ENCODE measurements at regions not wholly inside any gene's neighbourhood (a gene's known extent, or its start where the extent isn't known, plus 50 kb on each side); places are given as distances from the start of the nearest gene placed in this dataset.
"Not testable (repeated sequence)": the region's sequence is repeated elsewhere in the genome, so short reads cannot be mapped to it uniquely, and the experiment has no call there.

GRCh38 chr1:106396020-106396419 is 660.5 kb upstream of the PRMT6 start:
- no peaks in the 10 kb centered on the region for H3K27me3 Mint-ChIP-seq
- H3K9me3 Mint-ChIP-seq: no peaks in the 10 kb centered on the region
- no peaks in the 10 kb centered on the region for H3K36me3 Mint-ChIP-seq
- ATAC-seq: no peak
- no peak overlapping the region for H3K27ac Mint-ChIP-seq
- no peaks in the 10 kb centered on the region for H3K4me1 Mint-ChIP-seq
- H3K4me3 Mint-ChIP-seq: no peak overlapping the region

- Mint-ChIP-seq H3K27me3 (no peaks in the 10 kb centered on the region), H3K4me3 (no peak overlapping the region), H3K4me1 (no peaks in the 10 kb centered on the region), H3K9me3 (peaks cover 3% of the 10 kb centered on the region), H3K27ac (no peak overlapping the region), H3K36me3 (no peaks in the 10 kb centered on the region)
- ATAC-seq: no peak
These were observed 658.1 kb upstream of the PRMT6 start for GRCh38 chr1:106398391-106398790.

GRCh38 chr1:106406114-106406513 is 650.4 kb upstream of the PRMT6 start:
- H3K27me3 Mint-ChIP-seq: no peaks in the 10 kb centered on the region
- no peak for ATAC-seq
- H3K36me3 Mint-ChIP-seq: no peaks in the 10 kb centered on the region
- H3K27ac Mint-ChIP-seq: no peak overlapping the region
- no peak overlapping the region for H3K4me3 Mint-ChIP-seq
- H3K4me1 Mint-ChIP-seq: no peaks in the 10 kb centered on the region
- peaks cover 3% of the 10 kb centered on the region for H3K9me3 Mint-ChIP-seq

GRCh38 chr1:106412321-106412720 is 644.2 kb upstream of the PRMT6 start:
- not testable (repeated sequence) for H3K4me1 Mint-ChIP-seq, H3K27me3 Mint-ChIP-seq, H3K9me3 Mint-ChIP-seq, H3K36me3 Mint-ChIP-seq, H3K27ac Mint-ChIP-seq, H3K4me3 Mint-ChIP-seq, ATAC-seq

GRCh38 chr1:106435269-106435668 is 621.2 kb upstream of the PRMT6 start:
- Mint-ChIP-seq H3K27me3 (no peaks in the 10 kb centered on the region), H3K27ac (no peak overlapping the region)

GRCh38 chr1:106439475-106439874 is 617.0 kb upstream of the PRMT6 start:
- no peak overlapping the region for H3K4me3 Mint-ChIP-seq
- H3K9me3 Mint-ChIP-seq: no peaks in the 10 kb centered on the region
- no peaks in the 10 kb centered on the region for H3K36me3 Mint-ChIP-seq
- no peak overlapping the region for H3K27ac Mint-ChIP-seq
- H3K27me3 Mint-ChIP-seq: no peaks in the 10 kb centered on the region
- ATAC-seq: no peak
- H3K4me1 Mint-ChIP-seq: no peaks in the 10 kb centered on the region

More at GRCh38 chr1:106435269-106435668, 621.2 kb upstream of the PRMT6 start:
- H3K4me3 Mint-ChIP-seq: no peak overlapping the region
- H3K9me3 Mint-ChIP-seq: no peaks in the 10 kb centered on the region
- ATAC-seq: no peak
- no peaks in the 10 kb centered on the region for H3K4me1 Mint-ChIP-seq
- H3K36me3 Mint-ChIP-seq: no peaks in the 10 kb centered on the region

- Mint-ChIP-seq H3K27me3 (no peaks in the 10 kb centered on the region), H3K36me3 (no peaks in the 10 kb centered on the region)
- no peak for ATAC-seq
These were observed 609.0 kb upstream of the PRMT6 start for GRCh38 chr1:106447466-106447865.

GRCh38 chr1:106456832-106457231 is 599.6 kb upstream of the PRMT6 start:
- no peaks in the 10 kb centered on the region for H3K4me1 Mint-ChIP-seq
- no peak for ATAC-seq
- no peaks in the 10 kb centered on the region for H3K27me3 Mint-ChIP-seq
- H3K36me3 Mint-ChIP-seq: no peaks in the 10 kb centered on the region
- H3K27ac Mint-ChIP-seq: no peak overlapping the region
- no peaks in the 10 kb centered on the region for H3K9me3 Mint-ChIP-seq
- no peak overlapping the region for H3K4me3 Mint-ChIP-seq

More at GRCh38 chr1:106447466-106447865, 609.0 kb upstream of the PRMT6 start:
- no peak overlapping the region for H3K27ac Mint-ChIP-seq
- no peaks in the 10 kb centered on the region for H3K9me3 Mint-ChIP-seq
- H3K4me1 Mint-ChIP-seq: no peaks in the 10 kb centered on the region
- no peak overlapping the region for H3K4me3 Mint-ChIP-seq

GRCh38 chr1:106457368-106457767 is 599.1 kb upstream of the PRMT6 start:
- no peaks in the 10 kb centered on the region for H3K9me3 Mint-ChIP-seq
- no peaks in the 10 kb centered on the region for H3K27me3 Mint-ChIP-seq
- no peaks in the 10 kb centered on the region for H3K36me3 Mint-ChIP-seq
- H3K4me3 Mint-ChIP-seq: no peak overlapping the region
- no peak overlapping the region for H3K27ac Mint-ChIP-seq
- no peak for ATAC-seq
- no peaks in the 10 kb centered on the region for H3K4me1 Mint-ChIP-seq

- ATAC-seq: no peak
- Mint-ChIP-seq H3K27ac (no peak overlapping the region), H3K36me3 (no peaks in the 10 kb centered on the region), H3K4me3 (no peak overlapping the region), H3K9me3 (no peaks in the 10 kb centered on the region), H3K27me3 (no peaks in the 10 kb centered on the region), H3K4me1 (no peaks in the 10 kb centered on the region)
These were observed 597.6 kb upstream of the PRMT6 start for GRCh38 chr1:106458866-106459265.

GRCh38 chr1:106459418-106459817 is 597.1 kb upstream of the PRMT6 start:
- no peak for ATAC-seq
- no peak overlapping the region for H3K27ac Mint-ChIP-seq
- no peaks in the 10 kb centered on the region for H3K4me1 Mint-ChIP-seq
- H3K36me3 Mint-ChIP-seq: no peaks in the 10 kb centered on the region
- no peaks in the 10 kb centered on the region for H3K27me3 Mint-ChIP-seq
- no peaks in the 10 kb centered on the region for H3K9me3 Mint-ChIP-seq
- H3K4me3 Mint-ChIP-seq: no peak overlapping the region

- ATAC-seq: no peak
- H3K36me3 Mint-ChIP-seq: no peaks in the 10 kb centered on the region
- no peak overlapping the region for H3K27ac Mint-ChIP-seq
- H3K4me1 Mint-ChIP-seq: no peaks in the 10 kb centered on the region
- H3K4me3 Mint-ChIP-seq: no peak overlapping the region
- H3K9me3 Mint-ChIP-seq: peaks cover 20% of the 10 kb centered on the region
- H3K27me3 Mint-ChIP-seq: no peaks in the 10 kb centered on the region
These were observed 590.8 kb upstream of the PRMT6 start for GRCh38 chr1:106465666-106466065.

GRCh38 chr1:106480629-106481028 is 575.8 kb upstream of the PRMT6 start:
- no peaks in the 10 kb centered on the region for H3K36me3 Mint-ChIP-seq
- H3K27me3 Mint-ChIP-seq: no peaks in the 10 kb centered on the region
- peaks cover 19% of the 10 kb centered on the region for H3K9me3 Mint-ChIP-seq
- H3K4me3 Mint-ChIP-seq: no peak overlapping the region
- no peaks in the 10 kb centered on the region for H3K4me1 Mint-ChIP-seq
- H3K27ac Mint-ChIP-seq: no peak overlapping the region
- no peak for ATAC-seq

GRCh38 chr1:106492880-106493279 is 563.6 kb upstream of the PRMT6 start:
- no peak for ATAC-seq
- no peaks in the 10 kb centered on the region for H3K4me1 Mint-ChIP-seq
- H3K9me3 Mint-ChIP-seq: peaks cover 3% of the 10 kb centered on the region
- no peak overlapping the region for H3K27ac Mint-ChIP-seq
- no peaks in the 10 kb centered on the region for H3K36me3 Mint-ChIP-seq
- no peak overlapping the region for H3K4me3 Mint-ChIP-seq
- H3K27me3 Mint-ChIP-seq: no peaks in the 10 kb centered on the region

- Mint-ChIP-seq H3K27me3 (no peaks in the 10 kb centered on the region), H3K4me3 (no peak overlapping the region), H3K9me3 (no peaks in the 10 kb centered on the region), H3K27ac (no peak overlapping the region), H3K4me1 (no peaks in the 10 kb centered on the region), H3K36me3 (no peaks in the 10 kb centered on the region)
- no peak for ATAC-seq
These were observed 561.8 kb upstream of the PRMT6 start for GRCh38 chr1:106494646-106495045.

- Mint-ChIP-seq H3K27ac (no peak overlapping the region), H3K4me1 (no peaks in the 10 kb centered on the region), H3K4me3 (no peak overlapping the region), H3K27me3 (no peaks in the 10 kb centered on the region), H3K9me3 (no peaks in the 10 kb centered on the region), H3K36me3 (no peaks in the 10 kb centered on the region)
- no peak for ATAC-seq
These were observed 558.2 kb upstream of the PRMT6 start for GRCh38 chr1:106498238-106498637.

GRCh38 chr1:106502659-106503058 is 553.8 kb upstream of the PRMT6 start:
- ATAC-seq: no peak
- Mint-ChIP-seq H3K36me3 (no peaks in the 10 kb centered on the region), H3K27ac (no peak overlapping the region), H3K4me1 (no peaks in the 10 kb centered on the region), H3K4me3 (no peak overlapping the region), H3K9me3 (no peaks in the 10 kb centered on the region), H3K27me3 (no peaks in the 10 kb centered on the region)

Measured in stimulated activated memory B cell treated with anti-CD40 and anti-IgM and Interleukin-4, amounts not matched to agents 10 μg/mL and 1 μg/mL and 100 μg/mL, for 72 hours (primary cell).